ENCODE measurements at regions not wholly inside any gene's neighbourhood (a gene's known extent, or its start where the extent isn't known, plus 50 kb on each side); places are given as distances from the start of the nearest gene placed in this dataset.

DNA sequence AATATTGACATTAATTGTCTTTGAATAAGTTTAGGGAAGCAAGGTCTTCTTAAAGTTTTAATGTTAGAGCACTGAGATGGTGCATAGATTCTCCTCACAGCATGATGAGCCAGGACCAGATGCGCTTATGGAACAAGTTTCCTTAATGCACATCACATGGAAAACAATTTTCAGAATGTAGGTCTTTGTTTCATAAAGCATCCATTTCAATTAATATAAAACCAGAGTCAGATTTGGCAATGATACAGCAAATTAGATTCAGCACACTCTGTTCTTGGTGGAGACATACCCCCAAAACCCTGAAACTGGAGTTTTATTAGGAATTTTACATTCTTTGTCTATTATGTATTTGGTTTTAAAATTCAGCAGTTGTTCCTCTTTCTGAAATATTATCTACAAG, 402.1 kb upstream of the SEMA6A start:
- H2AFZ ChIP-seq (ENCODE audit: low read depth, low read length), result no peak overlapping the region
- H3K9me2 ChIP-seq (ENCODE audit: insufficient read depth, low read length), result no peaks in the 10 kb centered on the region
- no peaks in the 10 kb centered on the region for H3K27me3 ChIP-seq (ENCODE audit: insufficient read depth, low read depth, low read length)
- H3K36me3 ChIP-seq (ENCODE audit: insufficient read depth, low read length), result no peaks in the 10 kb centered on the region
- H3K4me2 ChIP-seq (ENCODE audit: low read length), result no peak overlapping the region
- H4K20me1 ChIP-seq (ENCODE audit: insufficient read depth), result no peaks in the 10 kb centered on the region
- H3K9ac ChIP-seq (ENCODE audit: low read length), result no peak overlapping the region
- H3K9me3 ChIP-seq (ENCODE audit: low read length), result no peaks in the 10 kb centered on the region
- H3K27ac ChIP-seq (ENCODE audit: low read length), result no peak overlapping the region
- TF ChIP-seq EP300 (conservative IDR thresholded peaks at IDR 0.05; ENCODE audit: poor library complexity, severe bottlenecking), result no peak
- TF ChIP-seq TAF1 (IDR thresholded peaks at IDR 0.05; ENCODE audit: low read depth), result no peak
- no peak for TF ChIP-seq POLR2AphosphoS5 (IDR thresholded peaks at IDR 0.05)
- TF ChIP-seq MXI1 (conservative IDR thresholded peaks at IDR 0.05; ENCODE audit: poor library complexity, severe bottlenecking), result no peak
- H3F3A ChIP-seq (ENCODE audit: insufficient read depth, low read length, poor library complexity, severe bottlenecking), result no peaks in the 10 kb centered on the region
- no peaks in the 10 kb centered on the region for H3K79me2 ChIP-seq (replicated peaks; ENCODE audit: insufficient read depth, low read length)
- H3K4me3 ChIP-seq (ENCODE audit: low read length), result no peak overlapping the region

DNA sequence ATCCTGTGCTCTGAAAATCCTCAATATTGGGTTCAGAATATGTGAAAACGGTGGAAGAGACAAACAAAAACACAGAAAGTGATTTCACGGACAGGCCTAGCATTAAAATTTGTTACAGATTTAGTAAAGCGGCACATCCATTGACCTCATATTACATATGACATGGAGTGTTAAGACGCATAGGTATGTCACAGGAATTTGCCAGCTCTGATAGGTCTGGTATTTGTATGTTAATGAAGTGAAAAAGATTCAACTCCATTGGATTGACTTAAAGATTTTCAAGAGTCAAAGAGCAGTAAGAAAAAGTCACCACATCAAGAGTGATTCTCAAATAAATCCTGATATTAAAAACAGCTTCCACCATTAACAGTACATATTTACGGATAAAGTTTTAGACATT, 396.5 kb upstream of the SEMA6A start:
- H3K9me2 ChIP-seq (ENCODE audit: insufficient read depth, low read length), result no peaks in the 10 kb centered on the region
- H3K27ac ChIP-seq (ENCODE audit: low read length), result no peak overlapping the region
- no peak overlapping the region for H3K4me3 ChIP-seq (ENCODE audit: low read length)
- no peak for TF ChIP-seq TAF1 (IDR thresholded peaks at IDR 0.05; ENCODE audit: low read depth)
- no peak for TF ChIP-seq MXI1 (conservative IDR thresholded peaks at IDR 0.05; ENCODE audit: poor library complexity, severe bottlenecking)
- TF ChIP-seq, protein P1, sequence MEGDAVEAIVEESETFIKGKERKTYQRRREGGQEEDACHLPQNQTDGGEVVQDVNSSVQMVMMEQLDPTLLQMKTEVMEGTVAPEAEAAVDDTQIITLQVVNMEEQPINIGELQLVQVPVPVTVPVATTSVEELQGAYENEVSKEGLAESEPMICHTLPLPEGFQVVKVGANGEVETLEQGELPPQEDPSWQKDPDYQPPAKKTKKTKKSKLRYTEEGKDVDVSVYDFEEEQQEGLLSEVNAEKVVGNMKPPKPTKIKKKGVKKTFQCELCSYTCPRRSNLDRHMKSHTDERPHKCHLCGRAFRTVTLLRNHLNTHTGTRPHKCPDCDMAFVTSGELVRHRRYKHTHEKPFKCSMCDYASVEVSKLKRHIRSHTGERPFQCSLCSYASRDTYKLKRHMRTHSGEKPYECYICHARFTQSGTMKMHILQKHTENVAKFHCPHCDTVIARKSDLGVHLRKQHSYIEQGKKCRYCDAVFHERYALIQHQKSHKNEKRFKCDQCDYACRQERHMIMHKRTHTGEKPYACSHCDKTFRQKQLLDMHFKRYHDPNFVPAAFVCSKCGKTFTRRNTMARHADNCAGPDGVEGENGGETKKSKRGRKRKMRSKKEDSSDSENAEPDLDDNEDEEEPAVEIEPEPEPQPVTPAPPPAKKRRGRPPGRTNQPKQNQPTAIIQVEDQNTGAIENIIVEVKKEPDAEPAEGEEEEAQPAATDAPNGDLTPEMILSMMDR (IDR thresholded peaks at IDR 0.05; ENCODE audit: poor library complexity, severe bottlenecking), result no peak
- no peak for TF ChIP-seq EP300 (conservative IDR thresholded peaks at IDR 0.05; ENCODE audit: poor library complexity, severe bottlenecking)
- TF ChIP-seq POLR2AphosphoS5 (IDR thresholded peaks at IDR 0.05), result no peak
- no peak for TF ChIP-seq RAD21 (conservative IDR thresholded peaks at IDR 0.05)
- no peak for TF ChIP-seq SMC3 (conservative IDR thresholded peaks at IDR 0.05; ENCODE audit: poor library complexity)
- TF ChIP-seq, protein P2, sequence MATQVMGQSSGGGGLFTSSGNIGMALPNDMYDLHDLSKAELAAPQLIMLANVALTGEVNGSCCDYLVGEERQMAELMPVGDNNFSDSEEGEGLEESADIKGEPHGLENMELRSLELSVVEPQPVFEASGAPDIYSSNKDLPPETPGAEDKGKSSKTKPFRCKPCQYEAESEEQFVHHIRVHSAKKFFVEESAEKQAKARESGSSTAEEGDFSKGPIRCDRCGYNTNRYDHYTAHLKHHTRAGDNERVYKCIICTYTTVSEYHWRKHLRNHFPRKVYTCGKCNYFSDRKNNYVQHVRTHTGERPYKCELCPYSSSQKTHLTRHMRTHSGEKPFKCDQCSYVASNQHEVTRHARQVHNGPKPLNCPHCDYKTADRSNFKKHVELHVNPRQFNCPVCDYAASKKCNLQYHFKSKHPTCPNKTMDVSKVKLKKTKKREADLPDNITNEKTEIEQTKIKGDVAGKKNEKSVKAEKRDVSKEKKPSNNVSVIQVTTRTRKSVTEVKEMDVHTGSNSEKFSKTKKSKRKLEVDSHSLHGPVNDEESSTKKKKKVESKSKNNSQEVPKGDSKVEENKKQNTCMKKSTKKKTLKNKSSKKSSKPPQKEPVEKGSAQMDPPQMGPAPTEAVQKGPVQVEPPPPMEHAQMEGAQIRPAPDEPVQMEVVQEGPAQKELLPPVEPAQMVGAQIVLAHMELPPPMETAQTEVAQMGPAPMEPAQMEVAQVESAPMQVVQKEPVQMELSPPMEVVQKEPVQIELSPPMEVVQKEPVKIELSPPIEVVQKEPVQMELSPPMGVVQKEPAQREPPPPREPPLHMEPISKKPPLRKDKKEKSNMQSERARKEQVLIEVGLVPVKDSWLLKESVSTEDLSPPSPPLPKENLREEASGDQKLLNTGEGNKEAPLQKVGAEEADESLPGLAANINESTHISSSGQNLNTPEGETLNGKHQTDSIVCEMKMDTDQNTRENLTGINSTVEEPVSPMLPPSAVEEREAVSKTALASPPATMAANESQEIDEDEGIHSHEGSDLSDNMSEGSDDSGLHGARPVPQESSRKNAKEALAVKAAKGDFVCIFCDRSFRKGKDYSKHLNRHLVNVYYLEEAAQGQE (IDR thresholded peaks at IDR 0.05; ENCODE audit: borderline replicate concordance), result no peak
- TF ChIP-seq EZH2 (IDR thresholded peaks at IDR 0.05; ENCODE audit: borderline replicate concordance, insufficient read depth, low read length, poor library complexity, severe bottlenecking), result no peak
- no peaks in the 10 kb centered on the region for H3K36me3 ChIP-seq (ENCODE audit: insufficient read depth, low read length)
- no peak overlapping the region for H3K4me2 ChIP-seq (ENCODE audit: low read length)
- H3K9ac ChIP-seq (ENCODE audit: low read length), result no peak overlapping the region
- no peaks in the 10 kb centered on the region for H3K79me2 ChIP-seq (replicated peaks; ENCODE audit: insufficient read depth, low read length)
- H3F3A ChIP-seq (ENCODE audit: insufficient read depth, low read length, poor library complexity, severe bottlenecking), result no peaks in the 10 kb centered on the region
- H3K27me3 ChIP-seq (ENCODE audit: insufficient read depth, low read depth, low read length), result no peaks in the 10 kb centered on the region
- no peaks in the 10 kb centered on the region for H4K20me1 ChIP-seq (ENCODE audit: insufficient read depth)
- no peak overlapping the region for H2AFZ ChIP-seq (ENCODE audit: low read depth, low read length)
- no peaks in the 10 kb centered on the region for H3K9me3 ChIP-seq (ENCODE audit: low read length)

DNA sequence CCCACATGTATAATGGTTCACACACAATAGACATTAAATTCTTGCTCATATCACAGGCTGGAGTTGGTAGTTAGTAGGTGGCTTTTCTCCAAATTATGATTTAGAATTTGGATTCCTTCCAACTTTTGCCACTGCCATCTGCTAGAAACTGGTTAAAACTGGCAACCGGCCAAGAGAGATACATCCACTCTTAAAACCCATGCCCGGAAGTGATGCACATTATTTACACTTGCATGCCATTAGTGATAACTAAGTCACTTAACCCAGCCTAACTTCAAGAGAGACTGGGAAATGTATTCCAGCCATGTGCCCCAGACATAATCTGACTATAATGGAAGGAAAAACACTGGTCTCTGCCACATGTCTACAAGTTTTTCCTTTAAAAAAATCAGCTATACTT, 395.7 kb upstream of the SEMA6A start:
- no peak overlapping the region for H3K9ac ChIP-seq (ENCODE audit: low read length)
- no peaks in the 10 kb centered on the region for H4K20me1 ChIP-seq (ENCODE audit: insufficient read depth)
- no peaks in the 10 kb centered on the region for H3K27me3 ChIP-seq (ENCODE audit: insufficient read depth, low read depth, low read length)
- no peak overlapping the region for H3K27ac ChIP-seq (ENCODE audit: low read length)
- H3K9me3 ChIP-seq (ENCODE audit: low read length), result no peaks in the 10 kb centered on the region
- no peaks in the 10 kb centered on the region for H3K79me2 ChIP-seq (replicated peaks; ENCODE audit: insufficient read depth, low read length)
- H2AFZ ChIP-seq (ENCODE audit: low read depth, low read length), result no peak overlapping the region
- H3F3A ChIP-seq (ENCODE audit: insufficient read depth, low read length, poor library complexity, severe bottlenecking), result no peaks in the 10 kb centered on the region
- H3K9me2 ChIP-seq (ENCODE audit: insufficient read depth, low read length), result no peaks in the 10 kb centered on the region
- no peak overlapping the region for H3K4me2 ChIP-seq (ENCODE audit: low read length)
- TF ChIP-seq SMC3 (conservative IDR thresholded peaks at IDR 0.05; ENCODE audit: poor library complexity) (no peak), MXI1 (conservative IDR thresholded peaks at IDR 0.05; ENCODE audit: poor library complexity, severe bottlenecking) (no peak), EZH2 (IDR thresholded peaks at IDR 0.05; ENCODE audit: borderline replicate concordance, insufficient read depth, low read length, poor library complexity, severe bottlenecking) (no peak), POLR2AphosphoS5 (IDR thresholded peaks at IDR 0.05) (no peak), TAF1 (IDR thresholded peaks at IDR 0.05; ENCODE audit: low read depth) (no peak), EP300 (conservative IDR thresholded peaks at IDR 0.05; ENCODE audit: poor library complexity, severe bottlenecking) (no peak), RAD21 (conservative IDR thresholded peaks at IDR 0.05) (no peak)
- TF ChIP-seq, protein P1 (IDR thresholded peaks at IDR 0.05; ENCODE audit: poor library complexity, severe bottlenecking), result no peak
- TF ChIP-seq, protein P2 (IDR thresholded peaks at IDR 0.05; ENCODE audit: borderline replicate concordance), result no peak
- H3K36me3 ChIP-seq (ENCODE audit: insufficient read depth, low read length), result no peaks in the 10 kb centered on the region
- no peak overlapping the region for H3K4me3 ChIP-seq (ENCODE audit: low read length)
